ENCODE measurements at regions not wholly inside any gene's neighbourhood (a gene's known extent, or its start where the extent isn't known, plus 50 kb on each side); places are given as distances from the start of the nearest gene placed in this dataset.

GRCh38 chr5:121319292-121319691 lies 532.4 kb upstream of the FTMT start:
- TF ChIP-seq ZBTB21 (tag by site-specific recombination; IDR thresholded peaks at IDR 0.05) (no peak), KLF16 (tag by site-specific recombination; IDR thresholded peaks at IDR 0.05) (no peak), CTCF (tag by site-specific recombination; IDR thresholded peaks at IDR 0.05) (no peak), ZNF394 (tag by site-specific recombination; IDR thresholded peaks at IDR 0.05; ENCODE audit: borderline replicate concordance) (no peak), INSM2 (tag by site-specific recombination; IDR thresholded peaks at IDR 0.05) (no peak), PBX3 (CRISPR knock-in tag; IDR thresholded peaks at IDR 0.05) (no peak), ZNF530 (tag by site-specific recombination; IDR thresholded peaks at IDR 0.05; ENCODE audit: low read depth) (no peak), REST (tag by site-specific recombination; IDR thresholded peaks at IDR 0.05) (no peak), TCF7L2 (IDR thresholded peaks at IDR 0.05; ENCODE audit: borderline replicate concordance, low read depth, low read length) (no peak)
